SK-N-SH treated with all-trans-retinoic acid at 6 μM for 48 hours (cell line): ENCODE measurements at regions not wholly inside any gene's neighbourhood (a gene's known extent, or its start where the extent isn't known, plus 50 kb on each side); places are given as distances from the start of the nearest gene placed in this dataset.

Experiments
- ATAC-seq: fragments of 200-7000 bp; cut with Tn5 transposase; 3 replicates; pipeline ENCODE4 v1.9.1; 2020; ENCODE audit warnings: mild to moderate bottlenecking, moderate library complexity
- ARNTL ChIP-seq: fragments of 450-650 bp; formaldehyde crosslinking; IDR thresholded peaks from 2 replicates; pipeline ENCODE4 v1.5.0; 2020; ENCODE audit warnings: low read depth, mild to moderate bottlenecking, moderate library complexity, borderline replicate concordance
- BACH2 ChIP-seq: fragments of 250-450 bp; sonication (Bioruptor Pico); IDR thresholded peaks from 2 replicates; pipeline ENCODE4 v1.9.0; 2021; ENCODE audit warnings: mild to moderate bottlenecking, borderline replicate concordance
- CSDC2 ChIP-seq: fragments of 250-450 bp; sonication (Bioruptor Pico); IDR thresholded peaks from 2 replicates; pipeline ENCODE4 v1.5.0; 2020; ENCODE audit warnings: mild to moderate bottlenecking, moderate library complexity
- CSRNP3 ChIP-seq: fragments of 250-450 bp; sonication (Bioruptor Pico); IDR thresholded peaks from 2 replicates; pipeline ENCODE4 v1.5.1; 2021; ENCODE audit warnings: mild to moderate bottlenecking, moderate library complexity
- ESRRG ChIP-seq: fragments of 250-450 bp; sonication (Bioruptor Pico); IDR thresholded peaks from 2 replicates; pipeline ENCODE4 v1.6.1; 2021; ENCODE audit warnings: mild to moderate bottlenecking
- GLIS3 ChIP-seq: fragments of 250-450 bp; sonication (Bioruptor Pico); IDR thresholded peaks from 2 replicates; pipeline ENCODE4 v1.5.0; 2020; ENCODE audit warnings: mild to moderate bottlenecking, moderate library complexity
- ISL1 ChIP-seq: fragments of 250-450 bp; sonication (Bioruptor Pico); IDR thresholded peaks from 2 replicates; pipeline ENCODE4 v2.1.2; 2022; ENCODE audit warnings: mild to moderate bottlenecking, moderate library complexity
- OSR1 ChIP-seq: fragments of 250-450 bp; sonication (Bioruptor Pico); IDR thresholded peaks from 2 replicates; pipeline ENCODE4 v1.8.0; 2022; ENCODE audit warnings: moderate library complexity, mild to moderate bottlenecking, inconsistent platforms
- PATZ1 ChIP-seq: fragments of 250-450 bp; sonication (Bioruptor Pico); IDR thresholded peaks from 2 replicates; pipeline ENCODE4 v1.8.0; 2020; ENCODE audit warnings: mild to moderate bottlenecking, moderate library complexity, borderline replicate concordance
- POU6F1 ChIP-seq: fragments of 250-450 bp; sonication (Bioruptor Pico); IDR thresholded peaks from 2 replicates; pipeline ENCODE4 v1.8.0; 2021; ENCODE audit warnings: low read depth, mild to moderate bottlenecking, moderate library complexity, borderline replicate concordance
- PPARA ChIP-seq: fragments of 250-450 bp; sonication (Bioruptor Pico); IDR thresholded peaks from 2 replicates; pipeline ENCODE4 v1.5.0; 2020; ENCODE audit warnings: mild to moderate bottlenecking, borderline replicate concordance
- RARB ChIP-seq: fragments of 250-450 bp; sonication (Bioruptor Pico); IDR thresholded peaks from 2 replicates; pipeline ENCODE4 v1.8.0; 2021; ENCODE audit warnings: mild to moderate bottlenecking, moderate library complexity
- SNAI2 ChIP-seq: fragments of 250-450 bp; sonication (Bioruptor Pico); IDR thresholded peaks from 2 replicates; pipeline ENCODE4 v1.5.0; 2020; ENCODE audit warnings: mild to moderate bottlenecking, moderate library complexity
- TCF4 ChIP-seq: fragments of 250-450 bp; sonication (Bioruptor Pico); IDR thresholded peaks from 2 replicates; pipeline ENCODE4 v1.8.0; 2021; ENCODE audit warnings: mild to moderate bottlenecking, moderate library complexity, borderline replicate concordance
- TOX ChIP-seq: fragments of 250-450 bp; sonication (Bioruptor Pico); IDR thresholded peaks from 2 replicates; pipeline ENCODE4 v1.8.0; 2021; ENCODE audit warnings: mild to moderate bottlenecking, moderate library complexity, borderline replicate concordance
- ZFP3 ChIP-seq: fragments of 250-450 bp; sonication (Bioruptor Pico); IDR thresholded peaks from 2 replicates; pipeline ENCODE4 v1.5.0; 2020; ENCODE audit warnings: mild to moderate bottlenecking, moderate library complexity
- ZFP30 ChIP-seq: fragments of 450-650 bp; formaldehyde crosslinking; IDR thresholded peaks from 2 replicates; pipeline ENCODE4 v1.5.0; 2022; ENCODE audit warnings: mild to moderate bottlenecking, moderate library complexity
- ZNF565 ChIP-seq: fragments of 450-650 bp; formaldehyde crosslinking; conservative IDR thresholded peaks from 2 replicates; pipeline ENCODE4 v1.5.0; 2020; ENCODE audit warnings: low read depth, mild to moderate bottlenecking, moderate library complexity
- ZNF70 ChIP-seq: fragments of 450-650 bp; formaldehyde crosslinking; IDR thresholded peaks from 2 replicates; pipeline ENCODE4 v1.5.0; 2020; ENCODE audit warnings: mild to moderate bottlenecking, moderate library complexity
- ZNF8 ChIP-seq: fragments of 450-650 bp; formaldehyde crosslinking; IDR thresholded peaks from 2 replicates; pipeline ENCODE4 v1.5.0; 2020; ENCODE audit warnings: mild to moderate bottlenecking, moderate library complexity

- TF ChIP-seq RARB (CRISPR knock-in tag) = no peak
- no peak for TF ChIP-seq CSDC2 (CRISPR knock-in tag)
- no peak for TF ChIP-seq POU6F1 (CRISPR knock-in tag)
- TF ChIP-seq ZNF565 (CRISPR knock-in tag) = no peak
- no peak for TF ChIP-seq OSR1
- TF ChIP-seq PATZ1 (CRISPR knock-in tag) = no peak
- no peak for TF ChIP-seq BACH2 (CRISPR knock-in tag)
Observed at GRCh38 chr2:226366920-226367319, 432.7 kb downstream of the IRS1 start.

GRCh38 chr2:226364217-226364616 is 435.4 kb downstream of the IRS1 start:
- ATAC-seq = no peak
- TF ChIP-seq ZNF8 (CRISPR knock-in tag) (no peak), POU6F1 (CRISPR knock-in tag) (no peak), ZFP3 (CRISPR knock-in tag) (no peak), RARB (CRISPR knock-in tag) (no peak)

More at GRCh38 chr2:226366920-226367319, 432.7 kb downstream of the IRS1 start:
- ATAC-seq = no peak

DNA sequence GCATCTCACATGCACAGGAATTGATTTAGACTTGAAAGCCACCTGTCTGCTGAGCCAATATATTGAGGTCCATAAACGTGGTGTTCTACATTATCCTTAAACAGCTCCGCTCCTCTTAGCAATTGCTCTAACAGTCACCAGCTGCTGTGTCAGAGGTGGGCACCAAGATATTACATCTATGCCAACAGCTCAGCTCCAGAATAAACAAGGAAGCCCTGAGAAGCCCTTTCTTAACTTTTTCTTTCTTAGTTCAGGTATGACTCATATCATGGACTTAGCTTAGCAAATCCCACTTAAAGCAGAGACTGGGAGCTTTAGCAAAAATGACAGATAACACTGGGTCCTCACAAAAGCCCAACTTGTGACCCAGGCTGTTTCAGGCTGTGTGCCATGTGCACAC is 436.6 kb downstream of the IRS1 start:
- TF ChIP-seq ZFP3 (CRISPR knock-in tag) (no peak), ZNF565 (CRISPR knock-in tag) (no peak), GLIS3 (CRISPR knock-in tag) (no peak), ZFP30 (CRISPR knock-in tag) (no peak), BACH2 (CRISPR knock-in tag) (no peak), TOX (CRISPR knock-in tag) (no peak), PATZ1 (CRISPR knock-in tag) (no peak)
- TF ChIP-seq, all 23 proteins: peak for 0
- ATAC-seq = no peak

DNA sequence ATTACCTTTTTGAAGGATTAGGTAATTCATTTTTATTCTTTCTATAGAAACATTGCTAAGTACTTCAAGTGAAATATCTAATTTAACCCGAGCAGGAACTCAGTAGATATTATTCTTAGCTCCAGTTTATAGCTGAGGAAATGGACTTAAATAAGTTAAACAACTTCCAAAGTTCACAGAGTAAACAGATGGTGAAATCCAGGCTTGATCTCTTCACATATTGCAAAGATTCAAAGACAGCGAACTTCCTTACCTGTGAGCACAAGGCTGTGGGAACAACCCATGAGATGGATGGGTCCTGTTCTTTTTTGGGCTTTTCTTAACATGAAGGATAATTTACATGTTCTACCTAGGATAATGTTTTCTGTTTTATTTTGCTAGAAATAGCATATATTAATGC is 439.0 kb downstream of the IRS1 start:
- no peak for ATAC-seq
- TF ChIP-seq ESRRG (no peak), PPARA (no peak), RARB (CRISPR knock-in tag) (no peak), ZNF8 (CRISPR knock-in tag) (no peak), CSRNP3 (CRISPR knock-in tag) (no peak), ISL1 (CRISPR knock-in tag) (no peak), ARNTL (CRISPR knock-in tag) (no peak), ZNF70 (CRISPR knock-in tag) (no peak), ZFP3 (CRISPR knock-in tag) (no peak), SNAI2 (no peak), POU6F1 (CRISPR knock-in tag) (no peak), TCF4 (no peak)
